ENCODE measurements at regions not wholly inside any gene's neighbourhood (a gene's known extent, or its start where the extent isn't known, plus 50 kb on each side); places are given as distances from the start of the nearest gene placed in this dataset.
"Not testable (repeated sequence)": the region's sequence is repeated elsewhere in the genome, so short reads cannot be mapped to it uniquely, and the experiment has no call there.

DNA sequence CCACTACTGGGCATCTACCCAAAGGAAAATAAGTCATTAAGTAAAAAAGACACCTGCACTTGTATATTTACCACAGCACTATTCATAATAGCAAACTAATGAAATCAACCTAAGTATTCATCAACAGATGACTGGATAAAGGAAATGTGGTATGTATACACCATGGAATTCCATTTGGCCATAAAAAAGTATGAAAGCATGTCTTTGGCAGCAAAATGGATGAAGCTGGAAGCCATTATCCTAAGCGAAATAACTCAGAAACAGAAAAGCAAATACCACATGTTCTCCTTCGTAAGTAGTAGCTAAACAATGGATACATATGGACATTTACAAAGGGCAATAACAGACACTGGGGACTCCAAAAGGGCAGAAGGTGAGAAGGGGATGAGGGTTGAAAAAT is 485.7 kb upstream of the BRINP3 start:
- peak; percentile 1 for DNase-seq (ENCODE audit: low read depth)

GRCh38 chr1:190975827-190976226 is 498.2 kb upstream of the BRINP3 start:
- DNase-seq (ENCODE audit: low read depth) = no peak

DNA sequence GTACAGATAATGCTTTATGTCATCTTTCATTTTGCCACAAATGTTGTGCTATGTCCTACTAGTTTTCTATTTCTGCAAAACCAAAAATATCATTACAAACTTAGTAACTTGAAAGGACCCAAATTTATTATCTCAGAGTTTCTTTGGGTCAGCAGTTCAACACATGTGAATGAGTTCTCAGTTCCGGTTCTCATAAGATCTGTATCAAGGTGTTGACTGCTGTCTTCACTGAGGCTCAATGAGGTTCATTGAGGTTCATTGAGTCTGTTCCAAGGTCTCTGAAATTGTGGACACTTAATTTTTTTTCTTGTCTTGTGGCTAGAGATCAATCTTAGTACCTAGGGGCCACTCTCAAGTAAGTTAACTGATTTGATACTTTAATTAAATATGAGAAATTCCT is 525.1 kb upstream of the BRINP3 start:
- no peak for DNase-seq (ENCODE audit: low read depth)

DNA sequence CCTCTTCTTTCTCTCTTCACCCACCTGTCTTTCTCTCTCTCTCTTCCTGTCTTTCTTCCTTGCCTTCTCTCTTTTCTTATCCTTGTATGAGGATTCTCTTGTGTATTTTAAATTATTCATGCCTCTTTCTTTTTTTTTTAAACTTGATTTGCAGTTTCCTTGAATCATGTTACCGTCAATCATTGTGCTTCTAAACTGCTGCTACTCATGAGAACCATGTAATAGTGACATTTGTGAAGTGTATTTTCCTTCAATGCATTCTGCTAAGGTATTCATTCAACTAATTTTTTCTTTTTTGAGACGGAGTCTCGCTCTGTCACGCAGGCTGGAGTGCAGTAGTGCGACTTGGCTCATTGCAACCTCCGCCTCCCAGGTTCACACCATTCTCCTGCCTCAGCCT is 539.1 kb upstream of the BRINP3 start:
- DNase-seq (ENCODE audit: low read depth) = no peak

- DNase-seq (ENCODE audit: low read depth) = no peak
Observed at GRCh38 chr1:191022856-191023255, 545.2 kb upstream of the BRINP3 start.

GRCh38 chr1:191025896-191026642 is 548.4 kb upstream of the BRINP3 start:
- DNase-seq (ENCODE audit: low read depth) = no peak

DNA sequence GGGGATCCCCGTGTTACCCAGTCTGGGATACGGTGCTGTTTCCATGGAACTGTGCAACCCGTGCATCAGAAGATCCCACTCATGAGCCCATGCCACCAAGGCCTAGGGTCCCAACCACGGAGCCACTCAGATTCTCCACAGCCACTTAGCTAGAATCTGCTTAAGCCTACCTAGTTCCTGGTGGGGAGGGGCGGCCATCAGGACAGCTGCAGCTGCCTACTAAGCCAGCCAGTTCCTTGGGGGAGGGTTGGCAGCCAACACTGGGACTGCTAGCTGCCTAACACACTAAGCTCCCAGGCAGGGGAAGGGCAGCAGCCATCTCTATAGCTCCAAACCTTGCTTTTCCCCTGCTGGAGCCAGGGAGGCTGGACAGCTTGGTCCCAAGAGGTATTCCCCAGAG is 549.2 kb upstream of the BRINP3 start:
- no peak for DNase-seq (ENCODE audit: low read depth)

- no peak for DNase-seq (ENCODE audit: low read depth)
Observed at GRCh38 chr1:191034132-191034531, 556.5 kb upstream of the BRINP3 start.

DNA sequence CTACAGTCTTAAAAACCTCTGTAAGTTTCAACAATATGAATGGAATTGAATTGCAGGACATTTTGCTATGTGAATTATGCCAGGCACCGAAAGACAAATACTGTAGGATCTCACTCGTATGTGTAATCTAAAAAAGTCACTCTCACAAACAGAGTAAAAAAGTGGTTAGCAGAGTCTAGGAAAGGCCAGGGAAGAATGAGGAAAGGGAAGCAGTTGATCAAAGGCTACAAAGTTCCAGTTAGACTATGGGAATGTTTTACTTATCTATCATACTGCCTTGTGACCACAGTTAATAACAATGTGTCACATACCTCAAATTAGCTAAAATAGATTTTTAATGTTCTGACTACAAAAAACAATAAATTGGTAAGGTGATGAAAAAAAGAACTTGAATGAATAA is 565.4 kb upstream of the BRINP3 start:
- DNase-seq (ENCODE audit: low read depth) = no peak

GRCh38 chr1:191049781-191050180 is 572.1 kb upstream of the BRINP3 start:
- DNase-seq (ENCODE audit: low read depth) = no peak

DNA sequence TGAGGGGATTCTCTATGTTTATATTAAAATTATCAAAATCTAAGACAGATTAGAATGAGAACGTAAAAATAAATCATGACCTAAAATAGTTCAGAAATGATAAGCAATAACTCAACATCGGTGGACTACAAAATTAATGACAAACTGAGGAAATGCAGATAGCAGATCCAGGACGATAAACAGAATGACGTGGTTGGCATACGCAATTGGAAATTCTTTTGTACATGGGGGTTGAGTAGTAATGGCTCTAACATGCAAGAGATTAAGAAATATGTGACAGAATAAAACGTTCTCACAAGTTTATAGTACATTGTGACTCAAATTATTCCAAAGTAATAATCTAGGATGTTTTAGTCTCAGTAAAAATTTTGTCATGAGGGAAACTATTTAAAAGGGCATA is 575.2 kb upstream of the BRINP3 start:
- no peak for DNase-seq (ENCODE audit: low read depth)

DNA sequence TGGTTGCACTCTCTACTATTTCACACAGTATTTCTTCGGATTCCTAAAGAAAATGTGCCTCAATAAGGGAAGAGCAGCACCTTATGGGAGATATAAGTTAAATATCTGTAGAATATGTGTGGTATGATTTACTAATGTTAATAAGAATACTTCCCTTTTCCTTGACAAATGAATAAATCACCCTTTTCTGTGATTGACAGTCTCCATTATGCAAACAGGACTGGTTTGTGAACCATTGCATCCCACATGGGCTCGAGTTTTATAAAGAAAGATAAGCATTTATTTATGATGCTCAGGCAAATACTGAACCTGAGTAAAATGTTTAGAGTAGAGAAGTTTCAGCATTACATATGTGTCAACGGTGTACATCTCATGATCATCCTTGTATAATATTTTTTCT is 587.7 kb upstream of the BRINP3 start:
- no peak for DNase-seq (ENCODE audit: low read depth)

- DNase-seq (ENCODE audit: low read depth) = no peak
Observed at GRCh38 chr1:191065771-191066170, 588.1 kb upstream of the BRINP3 start.

DNA sequence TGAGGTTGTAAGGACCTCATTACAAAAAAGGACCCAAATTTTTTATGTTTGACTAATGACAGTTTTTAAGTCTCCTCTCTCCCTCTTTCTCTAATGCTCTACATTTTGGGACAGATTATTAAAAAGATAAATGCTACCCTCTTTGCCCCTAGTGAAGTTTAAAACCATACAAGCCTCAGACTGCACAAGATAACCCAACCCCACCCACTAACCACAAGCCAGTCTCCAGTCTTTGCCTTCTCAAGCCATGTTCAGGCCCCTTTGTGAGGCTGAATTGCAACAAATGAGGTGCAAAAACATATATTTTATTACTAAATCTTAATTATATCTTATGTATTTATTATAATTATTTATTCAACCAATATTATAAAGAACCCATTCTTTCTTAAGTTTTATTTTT is 597.2 kb upstream of the BRINP3 start:
- DNase-seq (ENCODE audit: low read depth) = no peak

DNA sequence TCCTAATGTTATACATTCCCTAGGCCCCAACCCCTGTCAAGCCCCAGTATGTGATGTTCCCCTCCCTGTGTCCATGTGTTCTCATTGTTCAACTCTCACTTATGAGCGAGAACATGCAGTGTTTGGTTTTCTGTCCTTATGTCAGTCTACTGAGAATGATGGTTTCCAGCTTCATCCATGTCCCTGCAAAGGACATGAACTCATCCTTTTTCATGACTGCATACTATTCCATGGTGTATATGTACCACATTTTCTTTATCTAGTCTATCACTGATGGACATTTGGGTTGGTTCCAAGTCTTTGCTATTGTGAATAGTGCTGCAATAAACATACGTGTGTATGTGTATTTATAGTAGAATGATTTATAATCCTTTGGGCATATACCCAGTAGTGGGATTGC is 605.4 kb upstream of the BRINP3 start:
- not testable (repeated sequence) for DNase-seq (ENCODE audit: low read depth)

GRCh38 chr1:191085121-191085520 is 607.5 kb upstream of the BRINP3 start:
- DNase-seq (ENCODE audit: low read depth) = no peak

DNA sequence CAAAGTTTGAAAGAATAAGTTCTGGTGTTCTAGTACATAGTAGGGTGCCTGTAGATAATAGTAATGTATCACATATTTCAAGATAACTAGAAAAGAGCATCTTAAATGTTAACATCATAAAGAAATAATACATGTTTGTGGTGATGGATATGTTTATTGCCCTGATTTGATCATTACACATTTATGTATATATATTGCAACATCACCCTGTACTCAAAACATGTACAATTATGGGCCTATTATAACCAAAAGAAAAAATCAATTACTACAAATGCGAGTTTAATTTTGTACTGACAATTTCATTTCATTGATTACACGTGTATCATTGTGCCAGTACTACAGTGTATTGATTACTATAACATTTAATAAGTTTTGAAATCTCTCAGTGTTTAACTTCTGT is 609.2 kb upstream of the BRINP3 start:
- no peak for DNase-seq (ENCODE audit: low read depth)

DNA sequence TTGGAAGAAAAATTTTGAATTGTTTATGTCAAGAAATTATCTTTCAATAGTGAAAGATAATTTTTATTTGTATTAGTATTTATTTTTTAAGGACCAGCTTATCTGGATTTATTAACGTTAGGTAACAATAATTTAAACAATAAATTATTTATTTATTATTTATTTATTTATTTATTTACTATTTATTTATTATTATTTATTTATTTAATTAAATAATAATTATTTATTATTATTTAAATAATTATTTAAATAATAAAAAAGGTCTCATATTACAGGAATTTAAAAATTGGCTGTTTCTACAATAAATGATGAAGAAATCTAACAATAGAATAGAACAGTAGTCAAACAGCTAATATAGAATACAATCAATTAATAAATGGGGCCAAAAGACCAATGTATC is 618.7 kb upstream of the BRINP3 start:
- no peak for DNase-seq (ENCODE audit: low read depth)

GRCh38 chr1:191099696-191100095 is 622.0 kb upstream of the BRINP3 start:
- no peak for DNase-seq (ENCODE audit: low read depth)

DNA sequence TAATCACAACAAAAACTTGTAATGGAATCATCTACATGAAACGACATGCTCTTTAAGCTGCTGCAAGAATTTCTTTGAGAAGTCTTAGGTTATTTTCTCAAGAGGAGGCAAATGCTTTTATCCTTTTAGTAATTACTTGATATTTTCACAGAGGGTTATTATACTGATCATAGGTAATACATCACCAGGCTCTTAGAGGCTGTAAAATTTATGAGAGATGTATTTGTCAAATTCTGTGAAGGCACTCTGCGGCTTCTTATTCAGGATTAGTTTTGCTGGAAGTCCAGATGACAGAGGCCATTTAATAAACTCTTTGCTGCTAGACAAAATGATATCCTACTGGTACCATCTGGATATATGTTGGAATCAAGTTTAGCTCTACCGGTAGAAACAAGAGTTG is 624.3 kb upstream of the BRINP3 start:
- DNase-seq (ENCODE audit: low read depth) = no peak

DNA sequence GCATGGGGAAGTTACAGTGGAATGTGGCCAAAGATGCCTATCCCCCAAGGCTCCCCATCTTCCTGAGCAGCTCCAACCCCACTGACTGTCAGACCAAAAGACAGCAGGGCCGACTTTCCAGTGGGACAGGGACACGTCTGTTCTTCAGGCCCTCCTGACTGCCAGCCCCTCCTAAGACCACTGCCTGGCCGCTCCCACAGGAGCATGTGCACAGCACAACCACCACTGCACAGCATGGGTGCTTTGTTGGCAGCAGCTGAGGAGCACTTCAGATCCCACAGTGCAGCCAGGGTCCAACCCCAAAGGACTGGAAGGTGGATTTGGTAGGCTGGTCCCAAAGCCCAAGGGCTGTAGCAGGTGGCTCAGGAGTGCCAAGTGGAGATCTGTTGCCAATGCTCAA is 648.3 kb upstream of the BRINP3 start:
- DNase-seq (ENCODE audit: low read depth) = no peak

- no peak for DNase-seq (ENCODE audit: low read depth)
Observed at GRCh38 chr1:191134796-191135195, 657.1 kb upstream of the BRINP3 start.

- no peak for DNase-seq (ENCODE audit: low read depth)
Observed at GRCh38 chr1:191140038-191140437, 662.4 kb upstream of the BRINP3 start.

- no peak for DNase-seq (ENCODE audit: low read depth)
Observed at GRCh38 chr1:191142748-191143147, 665.1 kb upstream of the BRINP3 start.
